ENCODE measurements at regions not wholly inside any gene's neighbourhood (a gene's known extent, or its start where the extent isn't known, plus 50 kb on each side); places are given as distances from the start of the nearest gene placed in this dataset.
"Not testable (repeated sequence)": the region's sequence is repeated elsewhere in the genome, so short reads cannot be mapped to it uniquely, and the experiment has no call there.

- DNase-seq, result no peak
Measured at GRCh38 chr7:9240001-9240400, 806.6 kb downstream of the NXPH1 start.

DNA sequence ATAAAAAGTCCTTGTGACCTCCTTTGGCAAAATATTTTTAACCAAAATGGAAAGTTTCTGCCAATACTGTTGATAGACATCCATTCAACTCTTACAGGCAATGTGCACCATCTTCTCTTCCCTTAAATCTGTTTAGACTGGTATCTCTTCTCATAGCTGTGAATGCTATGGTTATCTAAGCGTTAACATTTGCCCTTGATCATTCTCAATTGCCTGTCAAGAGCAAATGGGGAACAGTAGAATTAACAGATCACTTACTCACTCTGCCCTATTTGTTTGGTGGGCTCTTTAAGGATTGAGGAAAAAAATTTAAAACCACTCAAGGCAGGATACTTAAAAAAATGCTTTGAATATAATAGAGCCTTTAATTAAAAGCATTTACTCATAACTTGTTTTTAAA lies 808.4 kb downstream of the NXPH1 start:
- DNase-seq, result no peak

DNA sequence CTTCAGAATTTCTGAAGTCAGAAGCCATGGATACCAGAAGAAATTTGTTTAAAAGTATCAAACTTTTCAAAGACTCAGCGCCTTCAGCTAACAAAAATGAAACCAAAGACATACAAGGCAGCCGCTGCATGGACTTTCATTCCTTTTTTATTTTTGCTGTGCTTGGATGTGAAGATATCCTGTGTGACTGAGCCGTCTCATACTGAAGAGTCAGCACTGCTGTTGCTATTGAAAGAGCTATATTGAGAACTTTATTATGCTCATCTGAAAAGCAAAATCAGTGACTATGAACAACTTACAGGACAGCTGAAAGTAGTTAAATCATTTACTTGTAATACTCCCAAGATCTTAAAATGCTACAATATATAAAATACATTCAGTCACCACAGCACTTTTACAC lies 809.2 kb downstream of the NXPH1 start:
- DNase-seq, result no peak

- DNase-seq, result no peak
Measured at GRCh38 chr7:9250876-9251275, 817.5 kb downstream of the NXPH1 start.

- no peak for DNase-seq
Measured at GRCh38 chr7:9264395-9264794, 831.0 kb downstream of the NXPH1 start.

DNA sequence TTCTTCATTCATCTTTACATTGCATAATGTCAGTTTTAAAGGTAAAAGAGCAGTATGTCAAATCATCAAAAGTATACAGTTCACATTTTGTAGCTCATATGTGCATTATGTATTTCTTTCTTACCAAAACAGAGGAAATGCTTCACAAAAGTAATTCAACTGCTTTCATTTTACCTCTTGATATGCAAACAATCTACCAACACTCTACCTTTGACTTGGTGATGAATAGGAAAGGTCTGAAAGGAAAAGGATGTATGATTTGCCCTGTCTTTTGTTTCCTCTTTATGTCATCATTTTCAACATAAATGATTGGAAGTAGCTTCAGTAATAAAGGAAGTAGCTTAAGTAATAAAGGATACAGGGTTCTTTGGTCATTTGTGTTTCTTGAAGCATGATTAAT lies 846.7 kb downstream of the NXPH1 start:
- no peak for DNase-seq

- no peak for DNase-seq
Measured at GRCh38 chr7:9283246-9283645, 849.8 kb downstream of the NXPH1 start.

DNA sequence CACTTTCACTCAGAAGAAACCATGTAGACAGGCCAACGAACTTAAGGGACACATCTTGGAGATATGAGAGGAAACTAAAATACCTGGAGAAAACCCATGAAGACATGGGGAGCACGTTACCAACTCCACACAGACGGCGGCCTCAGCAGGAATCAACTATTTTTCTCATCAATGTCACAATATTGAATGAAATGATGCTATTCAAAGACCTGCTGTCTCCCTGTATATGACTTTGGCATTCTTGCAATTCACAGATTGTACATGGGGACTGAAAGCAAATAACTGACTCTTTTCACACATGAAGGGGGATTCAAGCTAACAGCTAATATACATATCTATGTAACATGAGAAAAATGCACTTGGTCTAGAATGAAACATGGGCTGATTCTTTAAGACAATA lies 869.0 kb downstream of the NXPH1 start:
- DNase-seq, result no peak

- no peak for DNase-seq
Measured at GRCh38 chr7:9307131-9307530, 873.7 kb downstream of the NXPH1 start.

DNA sequence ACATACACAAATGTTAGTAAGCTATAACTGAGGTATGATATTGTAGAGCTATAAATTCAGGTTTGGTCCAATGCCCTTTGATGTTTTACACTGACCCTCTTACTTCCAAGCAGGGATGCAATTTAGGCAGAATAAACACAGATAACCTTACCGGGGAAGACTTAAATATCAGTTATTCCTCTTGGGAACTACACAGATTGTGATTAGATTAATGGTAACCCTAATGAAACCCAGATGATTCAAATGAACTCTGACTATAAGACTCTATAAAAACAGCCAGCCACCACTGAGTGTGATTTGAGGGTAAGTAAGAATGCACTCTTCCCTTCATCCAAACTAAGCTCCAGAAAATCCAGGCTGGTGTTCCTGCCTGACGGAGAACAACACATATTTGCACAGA lies 891.1 kb downstream of the NXPH1 start:
- DNase-seq, result no peak

GRCh38 chr7:9328296-9328695 lies 894.9 kb downstream of the NXPH1 start:
- DNase-seq, result no peak

DNA sequence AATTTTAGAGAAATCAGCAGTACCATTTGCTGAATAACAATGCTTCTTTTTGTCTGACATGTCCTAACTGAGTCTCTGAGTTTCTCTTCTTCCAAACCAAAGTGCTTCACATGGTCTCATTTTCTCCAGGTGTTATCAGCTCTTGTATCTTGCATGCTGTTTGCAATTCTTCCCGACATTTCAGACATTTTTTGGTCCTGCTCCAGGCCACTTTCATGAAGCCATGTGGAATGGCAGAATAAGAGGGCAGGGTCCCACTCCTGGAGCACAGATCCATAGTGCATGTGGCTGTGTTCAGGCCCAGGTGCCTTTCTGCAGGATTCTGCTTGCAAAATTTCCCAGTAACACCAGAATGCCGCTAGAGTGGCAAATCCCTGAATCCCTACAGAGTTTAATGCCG lies 916.2 kb downstream of the NXPH1 start:
- DNase-seq, result no peak

GRCh38 chr7:9391221-9391620 lies 957.8 kb downstream of the NXPH1 start:
- no peak for DNase-seq

GRCh38 chr7:9391984-9392383 lies 958.6 kb downstream of the NXPH1 start:
- DNase-seq, result no peak

- DNase-seq, result not testable (repeated sequence)
Measured at GRCh38 chr7:9404386-9404785, 971.0 kb downstream of the NXPH1 start.

DNA sequence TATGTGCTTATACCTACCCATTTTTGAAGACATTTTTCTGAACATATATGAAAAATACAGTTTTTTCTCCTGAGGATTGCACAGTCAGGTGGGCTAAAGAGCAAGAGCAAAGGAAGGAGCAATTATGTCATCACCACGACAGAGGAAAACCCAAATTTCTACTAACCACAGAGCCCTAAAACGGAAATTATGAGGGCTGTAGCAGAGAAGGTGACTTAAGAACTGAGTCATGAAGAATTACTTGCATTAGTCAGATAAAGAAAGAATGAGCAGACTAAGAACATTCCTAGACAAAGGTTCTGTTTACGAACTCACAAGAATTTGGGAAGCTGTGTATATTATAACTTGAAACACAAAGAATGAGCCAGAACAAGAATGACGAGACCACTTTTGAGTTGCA lies 974.4 kb downstream of the NXPH1 start:
- DNase-seq, result peak; percentile 1

- DNase-seq, result no peak
Measured at GRCh38 chr7:9453521-9453920, 1020.1 kb downstream of the NXPH1 start.

GRCh38 chr7:9488555-9488954 lies 1055.1 kb downstream of the NXPH1 start:
- DNase-seq, result no peak

DNA sequence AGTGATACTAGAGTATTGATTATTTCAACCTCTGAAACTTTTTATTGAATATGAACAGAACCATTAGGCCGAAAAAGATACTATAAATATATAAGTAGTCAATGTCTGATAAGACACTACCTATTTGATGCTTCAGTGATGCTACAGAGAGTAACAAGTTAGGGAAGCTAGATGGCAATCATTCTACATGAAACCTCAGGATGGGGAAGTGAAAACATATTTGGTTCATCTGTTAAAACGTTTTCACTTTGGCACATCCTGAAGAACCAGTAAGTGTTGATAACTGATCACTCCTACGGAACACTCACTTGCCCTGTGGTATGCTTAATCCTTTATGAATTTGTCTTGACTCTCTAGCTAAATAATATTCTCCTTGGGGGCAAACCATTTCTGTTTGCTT lies 1064.9 kb downstream of the NXPH1 start:
- DNase-seq, result no peak

DNA sequence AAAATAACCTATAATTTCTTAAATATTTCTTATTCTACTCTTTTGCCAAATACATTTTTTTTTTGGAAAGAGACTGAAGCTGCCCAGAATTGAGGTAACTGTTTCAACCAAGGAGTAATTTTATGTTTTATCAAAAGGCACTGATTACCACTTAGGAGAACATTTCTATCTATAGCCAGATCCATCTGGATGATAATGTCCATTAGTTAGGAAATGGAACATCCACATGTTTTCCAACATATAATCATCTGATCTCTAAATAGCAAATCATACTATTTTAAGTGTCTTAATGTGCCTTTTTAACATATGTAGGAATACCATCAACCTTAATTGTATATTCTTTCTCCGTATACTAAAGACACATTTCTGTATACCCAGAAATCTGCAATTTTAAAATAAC lies 1068.9 kb downstream of the NXPH1 start:
- no peak for DNase-seq

DNA sequence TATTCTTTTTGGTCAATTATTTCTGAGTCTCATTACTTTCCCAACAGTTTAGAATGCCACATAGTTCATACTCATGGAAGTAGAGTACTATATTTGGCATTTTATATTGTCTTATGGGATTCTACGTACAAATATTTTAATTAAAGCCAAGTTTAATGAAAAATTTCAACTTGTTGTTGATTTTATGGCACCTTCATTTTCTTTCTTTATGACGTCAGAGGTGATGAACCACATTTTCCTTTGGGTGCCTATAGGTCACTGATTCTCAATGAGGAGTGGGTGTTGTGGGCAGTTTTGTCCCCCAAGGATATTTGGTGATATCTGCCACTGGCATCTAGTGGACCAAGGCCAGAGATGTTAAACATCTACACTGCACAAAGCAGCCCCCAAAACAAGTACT lies 1071.3 kb downstream of the NXPH1 start:
- no peak for DNase-seq

DNA sequence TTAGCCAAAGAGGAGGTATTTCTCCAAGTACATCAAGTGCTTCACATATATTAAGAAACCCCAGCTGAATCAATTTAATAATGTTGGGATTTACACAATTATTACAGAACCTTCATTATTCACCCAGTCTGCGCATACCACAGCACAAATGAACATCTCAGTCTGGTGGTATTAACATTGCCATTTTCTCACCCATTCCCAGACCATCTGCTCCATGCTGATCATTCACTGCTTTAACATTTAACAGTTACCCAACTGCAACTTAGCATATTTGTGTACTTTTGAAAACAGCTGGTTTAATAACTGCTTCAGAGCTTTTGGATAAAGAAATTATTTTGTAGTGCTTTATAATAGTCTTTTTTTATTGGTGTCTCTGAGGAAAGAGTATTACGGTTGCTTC lies 1072.1 kb downstream of the NXPH1 start:
- DNase-seq, result no peak

GRCh38 chr7:9507290-9507689 lies 1073.9 kb downstream of the NXPH1 start:
- DNase-seq, result no peak

DNA sequence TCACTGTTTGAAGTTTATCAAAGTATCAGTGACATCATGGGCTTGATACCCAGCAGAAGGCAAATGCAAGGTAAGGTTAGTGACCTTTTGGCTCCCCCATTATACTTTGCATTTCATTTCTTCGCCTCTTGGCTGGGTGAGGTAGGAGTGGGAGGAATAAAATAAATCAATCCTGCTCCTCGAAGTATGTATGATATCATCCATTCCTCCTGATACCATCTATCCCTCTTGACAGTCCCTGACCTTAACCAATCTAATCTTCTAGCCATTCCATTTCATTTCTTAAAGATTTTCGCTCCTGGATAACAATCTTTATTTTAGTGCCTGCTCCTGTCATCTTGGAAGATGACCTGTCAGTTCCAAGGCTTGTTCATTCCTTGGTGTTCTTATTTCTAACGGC lies 1083.3 kb downstream of the NXPH1 start:
- no peak for DNase-seq

GRCh38 chr7:9523579-9523978 lies 1090.2 kb downstream of the NXPH1 start:
- DNase-seq, result no peak

DNA sequence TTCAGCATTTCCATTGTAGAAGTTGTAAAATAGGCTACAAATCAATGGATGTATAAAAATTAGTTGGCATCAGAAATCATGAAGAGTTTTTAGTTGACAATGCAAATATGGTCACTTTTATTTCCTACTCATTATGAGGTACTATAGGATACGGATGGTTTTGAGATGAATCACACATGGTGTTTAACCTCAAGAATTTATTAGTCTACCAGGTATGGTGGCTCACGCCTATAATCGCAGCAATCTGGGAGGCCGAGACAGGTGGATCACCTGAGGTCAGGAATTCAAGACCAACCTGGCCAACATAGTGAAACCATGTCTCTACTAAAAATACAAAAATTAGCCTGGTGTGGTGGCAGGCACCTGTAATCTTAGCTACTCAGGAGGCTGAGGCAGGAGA lies 1119.0 kb downstream of the NXPH1 start:
- DNase-seq, result not testable (repeated sequence)
